ENCODE measurements at regions not wholly inside any gene's neighbourhood (a gene's known extent, or its start where the extent isn't known, plus 50 kb on each side); places are given as distances from the start of the nearest gene placed in this dataset.

- TF ChIP-seq CTCF (conservative IDR thresholded peaks at IDR 0.05 in 1 of 2, IDR thresholded peaks at IDR 0.05 in 1 of 2; ENCODE audit: extremely low read depth in 1 of 2, insufficient read depth in 1 of 2, low read depth in 1 of 2, low read length in 2 of 2) (no peak), EZH2 (IDR thresholded peaks at IDR 0.05; ENCODE audit: borderline replicate concordance, low read length) (no peak)
Observed at GRCh38 chr19:31205887-31206518, 143.2 kb downstream of the TSHZ3 start.

Measured in mammary epithelial cell (primary cell).